Right ventricle myocardium inferior (tissue), 1 donor: ENCODE measurements at regions not wholly inside any gene's neighbourhood (a gene's known extent, or its start where the extent isn't known, plus 50 kb on each side); places are given as distances from the start of the nearest gene placed in this dataset.

Source experiments
- ATAC-seq: fragments of 200-7000 bp; cut with Tn5 transposase; one replicate; pipeline ENCODE4 v1.9.1; 2020; ENCODE audit warnings: mild to moderate bottlenecking, moderate library complexity
- DNase-seq: peaks from one replicate; pipeline ENCODE4 v3.0.0; 2021; ENCODE audit errors: missing footprints
- intact Hi-C: fragments of 100-400 bp; cut with DNase I; formaldehyde crosslinking; loops from one replicate; pipeline ENCODE4 v1.11.0; 2022
- donor health status: DM: no; HTN: yes; CAD: no; lungs with severe emphysema.

DNA sequence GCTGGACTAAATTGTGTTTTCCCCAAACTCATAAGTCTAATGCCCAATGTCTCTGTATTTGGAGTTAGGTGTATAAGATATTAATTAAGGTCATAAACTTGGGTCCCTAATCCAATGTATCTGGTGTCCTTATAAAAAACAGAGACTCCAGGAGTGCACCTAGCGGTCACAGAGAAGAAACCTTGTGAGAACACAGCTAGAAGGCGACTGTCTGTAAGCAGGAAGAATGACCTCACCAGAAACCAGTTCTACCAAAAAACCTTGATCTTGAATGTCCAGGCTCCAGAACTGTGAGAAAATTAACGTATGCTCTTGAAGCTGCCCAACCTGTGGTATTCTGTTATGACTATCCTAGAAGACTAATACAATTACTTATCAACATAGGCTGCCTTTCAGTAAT lies 591.7 kb upstream of the PTPRD start:
- ATAC-seq: no peak
- intact Hi-C loops: no loop called here

DNA sequence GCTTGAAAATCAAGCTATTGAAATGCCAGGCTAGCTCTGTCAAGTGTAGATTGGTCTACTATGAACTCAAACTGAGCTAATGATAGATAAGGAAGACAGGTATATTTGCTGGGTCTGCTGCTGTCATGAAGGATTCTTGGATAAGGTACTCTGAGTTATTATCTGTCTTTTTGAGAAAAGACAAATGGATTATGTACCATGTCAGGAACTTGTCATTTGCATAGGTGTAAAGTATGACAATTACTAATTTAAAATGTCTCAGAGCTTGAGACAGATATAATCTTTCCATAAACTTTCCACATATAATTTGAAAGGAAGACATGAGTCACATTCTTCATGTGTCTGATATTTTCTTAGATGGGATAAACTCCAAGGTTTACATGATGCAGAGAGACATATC lies 594.1 kb upstream of the PTPRD start:
- no peak for ATAC-seq
- intact Hi-C loops: no loop called here
- DNase-seq: no peak

More for the DNA sequence above, 591.7 kb upstream of the PTPRD start:
- DNase-seq: no peak

DNA sequence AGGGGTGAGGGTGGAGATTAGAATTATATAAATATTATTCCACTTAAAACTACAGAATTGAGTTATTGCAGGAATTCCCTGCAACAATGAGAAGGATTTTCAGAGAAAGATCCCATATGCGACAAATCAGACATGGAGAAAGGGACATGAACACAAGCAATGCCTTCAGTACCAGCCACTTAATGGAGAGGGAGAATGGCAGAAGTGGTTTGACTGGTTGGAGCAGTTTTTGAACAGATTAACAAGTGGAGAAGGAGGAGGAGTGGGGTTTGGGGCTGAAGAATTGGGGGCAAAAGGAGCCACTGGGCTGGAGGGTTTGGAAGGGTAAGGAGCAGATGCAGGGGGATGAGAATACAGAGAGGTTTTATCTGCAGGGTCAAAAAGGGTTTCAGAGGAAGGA lies 620.9 kb upstream of the PTPRD start:
- ATAC-seq (no peak), DNase-seq (no peak)
- intact Hi-C loops: no loop called here

DNA sequence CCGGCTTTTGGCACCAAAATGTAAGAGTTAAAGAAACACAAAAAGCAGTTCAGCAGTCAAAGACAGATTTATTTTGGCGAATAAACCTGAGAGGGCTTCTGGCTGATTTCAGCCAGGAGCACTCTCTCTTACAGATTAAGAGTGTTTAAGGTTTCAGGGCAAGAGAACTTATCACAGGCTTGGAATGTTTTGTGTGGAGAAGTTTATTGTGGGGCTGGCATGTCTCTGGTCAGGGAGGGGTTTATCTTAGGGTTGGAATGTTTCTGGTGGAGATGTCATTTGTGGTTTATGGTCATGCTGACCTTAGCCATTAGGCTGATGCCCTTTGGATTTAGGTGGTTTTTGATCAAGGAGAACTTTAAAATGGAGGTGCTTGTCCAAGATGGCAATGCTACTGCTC lies 622.3 kb upstream of the PTPRD start:
- no peak for ATAC-seq
- intact Hi-C loops: no loop called here
- DNase-seq: no peak

DNA sequence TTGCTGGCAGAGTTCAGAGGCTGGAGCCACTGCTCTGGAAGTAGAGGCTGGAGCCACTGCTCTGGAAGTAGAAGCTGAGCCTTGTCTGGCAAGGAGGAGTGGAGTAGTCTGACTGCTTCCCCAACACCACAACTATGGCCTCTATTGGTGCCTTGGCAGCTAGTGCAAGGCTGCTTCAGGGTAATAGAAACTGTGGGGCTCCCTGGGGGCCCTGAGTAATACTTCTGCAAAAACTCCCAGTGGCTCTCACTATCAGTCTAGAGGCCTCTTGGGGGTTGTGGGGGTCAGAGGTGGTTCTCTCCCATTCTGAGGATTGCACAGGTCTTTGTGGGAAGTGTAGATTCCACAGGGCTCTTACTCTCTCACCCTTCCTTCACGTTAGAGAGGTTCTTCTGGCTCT lies 629.0 kb upstream of the PTPRD start:
- DNase-seq (no peak), ATAC-seq (no peak)
- intact Hi-C loops: no loop called here

DNA sequence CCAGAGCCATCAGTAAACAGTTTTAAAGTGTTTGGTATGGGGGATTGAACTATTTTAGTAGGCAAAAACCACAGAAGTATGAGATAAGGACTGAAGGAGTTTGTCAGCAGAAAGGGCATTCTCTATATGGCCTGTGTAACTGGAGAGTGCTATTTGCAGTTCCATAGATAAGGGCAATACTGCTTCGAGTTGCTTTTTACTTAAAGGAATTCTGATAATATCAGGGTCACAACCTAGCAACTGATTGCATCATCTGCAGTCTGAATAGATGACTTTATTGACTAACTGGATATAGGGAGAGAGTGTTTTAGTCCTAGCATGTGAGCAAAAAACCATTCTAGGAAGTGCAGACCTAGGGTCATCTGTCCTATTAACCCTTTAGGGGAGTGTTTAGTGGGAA lies 645.2 kb upstream of the PTPRD start:
- DNase-seq: no peak
- intact Hi-C loops: no loop called here
- ATAC-seq: no peak

DNA sequence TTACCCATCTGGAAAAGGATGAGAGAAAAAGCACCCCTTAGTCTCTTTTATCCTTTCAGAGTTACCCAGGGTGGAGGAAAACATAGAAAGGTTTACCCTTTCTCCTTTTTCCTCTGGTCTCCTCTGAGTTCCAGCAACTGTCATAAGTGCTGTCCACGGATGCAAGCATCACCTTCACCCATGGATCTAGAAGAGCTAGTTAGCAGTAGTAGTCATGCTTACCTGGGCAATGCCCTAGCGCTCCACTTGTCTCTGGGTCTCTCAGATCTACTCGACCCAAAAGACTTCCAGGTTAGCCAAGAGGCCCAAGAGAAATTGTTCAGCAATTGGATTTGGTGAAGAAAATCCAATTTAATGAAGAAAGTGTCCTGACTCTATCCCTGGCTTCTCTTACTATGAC lies 656.2 kb upstream of the PTPRD start:
- intact Hi-C loops: no loop called here
- ATAC-seq (no peak), DNase-seq (no peak)

DNA sequence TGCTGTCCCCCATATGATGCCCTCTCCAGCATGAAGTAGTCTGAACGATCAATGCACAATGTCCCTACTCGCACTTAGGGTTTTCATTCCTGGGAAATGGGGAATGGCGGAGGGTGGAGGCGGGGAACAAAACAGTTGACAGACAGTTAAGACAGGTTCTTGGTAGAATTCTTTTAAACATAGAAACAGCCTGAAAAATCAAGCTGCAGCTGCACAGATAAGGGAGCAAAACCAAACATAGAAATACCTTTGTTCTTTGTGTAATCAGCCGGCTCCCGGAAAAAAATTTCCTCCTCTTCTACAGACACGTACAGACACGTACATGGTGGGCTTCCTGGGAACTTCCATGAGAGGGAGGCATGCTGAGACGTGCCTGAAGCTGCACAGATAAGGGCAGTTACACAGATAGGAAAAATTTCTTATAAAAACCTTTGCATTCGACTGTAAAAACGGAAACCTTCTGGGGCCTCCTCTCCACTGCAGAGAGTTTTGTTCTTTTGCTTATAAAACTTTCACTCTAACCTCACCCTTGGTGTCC lies 662.4 kb upstream of the PTPRD start:
- intact Hi-C loops: no loop called here
- ATAC-seq (no peak), DNase-seq (no peak)

DNA sequence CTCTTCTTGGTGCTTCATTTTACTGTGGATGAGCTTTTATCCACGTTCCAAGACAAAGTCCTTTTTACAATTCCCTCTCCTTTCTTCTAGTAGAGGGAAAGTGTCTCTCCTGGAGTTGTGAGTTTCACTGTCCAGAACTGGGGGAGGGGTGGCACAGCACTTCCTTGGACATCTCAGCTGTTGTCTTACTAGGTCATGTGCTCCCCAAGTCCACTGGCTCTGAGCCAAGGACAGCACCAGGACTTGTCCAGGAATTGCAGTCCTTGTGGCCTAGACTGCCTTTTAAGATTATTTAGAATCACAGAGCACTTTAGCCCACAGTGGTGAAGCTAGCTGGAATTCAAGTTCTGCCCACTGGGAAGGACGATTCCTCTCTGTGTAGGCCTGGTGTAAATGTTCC lies 700.2 kb upstream of the PTPRD start:
- ATAC-seq: no peak
- intact Hi-C loops: no loop called here
- peak; percentile 53 for DNase-seq

DNA sequence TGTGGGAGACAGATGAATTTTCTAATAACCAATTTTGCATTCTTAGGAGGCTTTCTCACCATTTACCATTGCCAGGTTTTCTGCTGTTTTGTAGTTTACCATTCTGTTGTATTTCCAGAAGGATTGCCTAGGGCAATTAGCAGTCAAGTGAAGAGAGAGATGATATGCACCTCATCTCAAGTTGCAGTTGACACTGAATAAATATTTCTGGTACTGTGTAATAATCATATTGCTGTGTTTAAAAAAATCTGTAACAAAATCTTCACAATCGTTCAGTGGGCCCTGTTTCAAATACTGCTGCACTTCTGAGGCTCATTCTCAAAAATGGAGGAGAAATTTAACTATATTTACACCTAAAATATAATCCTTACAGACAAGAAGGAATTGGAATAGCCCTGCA lies 706.1 kb upstream of the PTPRD start:
- ATAC-seq (no peak), DNase-seq (no peak)
- intact Hi-C loops: no loop called here

DNA sequence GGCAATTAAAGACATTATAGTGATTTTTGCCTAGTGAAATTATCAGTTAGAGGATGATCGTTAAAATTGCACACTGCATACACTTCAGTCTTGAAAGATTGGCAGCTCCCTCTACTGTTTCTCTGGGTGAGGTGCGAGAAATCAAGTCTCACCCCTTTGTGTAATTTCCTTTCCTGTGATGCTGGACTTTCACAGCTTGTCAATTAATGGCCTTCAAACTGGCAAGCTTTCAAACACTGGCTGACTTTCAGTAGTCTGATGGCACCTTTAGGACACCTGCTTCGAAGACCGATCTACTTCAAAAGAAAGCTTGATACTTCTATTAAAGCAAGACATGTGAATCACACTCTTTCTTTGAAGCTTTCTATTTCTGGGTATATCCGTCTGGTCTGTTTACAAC lies 706.7 kb upstream of the PTPRD start:
- intact Hi-C loops: no loop called here
- ATAC-seq (no peak), DNase-seq (no peak)

DNA sequence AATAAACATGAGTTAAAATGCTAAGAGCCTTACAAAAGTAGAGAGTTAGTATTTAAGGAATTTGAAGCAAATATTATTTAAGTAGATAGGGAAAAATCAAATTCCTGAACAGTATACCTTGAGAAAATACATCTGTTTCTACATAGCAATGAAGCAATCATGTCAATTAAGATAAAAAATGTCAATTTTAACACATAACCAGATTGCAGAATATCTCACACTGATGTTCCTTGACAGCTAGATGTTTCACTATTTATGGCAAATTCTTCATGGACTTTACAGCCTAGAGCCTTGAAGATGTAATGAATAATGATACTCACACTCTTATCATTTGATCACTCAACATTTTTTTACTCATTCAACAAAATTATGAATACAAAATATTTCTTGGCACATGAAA lies 708.2 kb upstream of the PTPRD start:
- no peak for DNase-seq
- ATAC-seq: no peak
- intact Hi-C loops: loop anchor here (10.0 kb wide), 1 partner anchor 1276 kb away; no protein-coding TSS in a partner anchor

DNA sequence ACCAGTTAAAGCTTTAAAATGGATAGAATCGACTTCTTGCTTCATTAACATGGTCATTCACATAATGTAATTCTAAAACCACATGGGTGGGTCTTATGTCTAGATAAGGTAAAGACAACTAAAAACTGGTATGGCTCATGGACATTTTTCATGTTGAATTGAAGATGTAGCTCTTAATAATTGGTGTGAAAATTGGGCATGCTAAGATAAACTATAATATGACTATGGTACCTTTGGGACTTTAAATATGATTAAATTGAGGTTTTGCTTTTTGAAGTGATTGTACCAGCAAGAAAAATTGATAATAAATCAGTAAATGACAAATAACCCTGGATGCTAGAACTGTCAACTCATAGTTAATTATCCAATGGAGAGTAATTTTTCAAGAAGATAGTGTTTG lies 710.7 kb upstream of the PTPRD start:
- DNase-seq (no peak), ATAC-seq (no peak)
- intact Hi-C loops: loop anchor here (10.0 kb wide), 1 partner anchor 1279 kb away; no protein-coding TSS in a partner anchor

DNA sequence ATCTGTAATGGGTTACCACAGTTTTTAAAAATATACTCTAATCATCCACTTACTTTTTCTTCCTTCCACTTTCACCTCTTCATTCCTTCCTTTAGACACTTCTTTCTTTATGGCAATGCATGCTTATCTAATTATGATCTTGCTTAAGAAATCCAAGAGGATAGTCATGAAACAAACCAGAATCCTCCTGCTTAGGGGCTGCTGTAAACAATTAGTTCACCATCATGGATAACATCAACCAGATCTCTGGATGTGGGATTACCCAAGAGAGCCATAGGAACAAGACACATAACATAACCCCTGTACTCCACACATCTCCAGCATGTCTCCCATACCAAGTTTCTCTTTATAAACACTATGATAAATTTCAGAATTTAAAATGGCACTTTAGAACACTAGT lies 713.4 kb upstream of the PTPRD start:
- intact Hi-C loops: loop anchor here (10.0 kb wide), 1 partner anchor 1281 kb away; no protein-coding TSS in a partner anchor
- no peak for DNase-seq
- ATAC-seq: no peak

DNA sequence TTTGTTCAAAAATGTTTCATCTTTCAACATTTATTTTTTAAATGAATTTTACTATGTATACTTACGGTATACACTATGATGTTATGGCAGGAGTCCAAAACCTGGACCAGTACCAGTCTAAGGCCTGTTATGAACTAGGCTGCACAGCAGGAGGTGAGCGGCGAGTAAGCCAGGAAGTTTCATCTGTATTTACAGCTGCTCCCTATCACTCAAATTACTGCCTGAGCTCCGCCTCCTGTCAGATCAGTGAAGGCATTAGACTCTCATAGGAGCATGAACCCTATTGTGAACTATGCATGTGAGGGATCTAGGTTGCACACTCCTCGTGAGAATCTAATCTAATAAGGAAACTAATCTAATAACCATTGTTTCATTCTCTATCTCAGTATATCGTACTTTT lies 715.5 kb upstream of the PTPRD start:
- DNase-seq: no peak
- intact Hi-C loops: loop anchor here (10.0 kb wide), 1 partner anchor 1284 kb away; no protein-coding TSS in a partner anchor
- ATAC-seq: no peak

DNA sequence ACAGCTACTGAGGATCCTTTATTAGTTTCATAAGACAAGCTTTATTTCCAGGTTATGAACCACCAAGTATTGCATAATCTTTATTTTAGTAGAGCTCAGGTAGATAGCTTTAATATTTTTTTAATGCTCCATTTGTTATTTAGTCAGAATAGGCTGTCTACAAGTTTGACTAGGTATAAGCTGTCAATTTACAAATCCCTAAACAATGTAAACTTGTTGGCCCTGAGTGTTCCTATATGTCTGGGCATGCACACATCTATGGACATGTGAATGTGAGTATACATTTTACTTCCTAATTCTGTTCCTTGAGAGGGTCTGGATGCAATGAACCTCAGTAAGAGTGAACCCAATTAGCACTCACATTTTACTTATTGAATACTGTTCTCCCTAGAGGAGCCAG lies 722.2 kb upstream of the PTPRD start:
- no peak for DNase-seq
- no peak for ATAC-seq
- intact Hi-C loops: no loop called here

DNA sequence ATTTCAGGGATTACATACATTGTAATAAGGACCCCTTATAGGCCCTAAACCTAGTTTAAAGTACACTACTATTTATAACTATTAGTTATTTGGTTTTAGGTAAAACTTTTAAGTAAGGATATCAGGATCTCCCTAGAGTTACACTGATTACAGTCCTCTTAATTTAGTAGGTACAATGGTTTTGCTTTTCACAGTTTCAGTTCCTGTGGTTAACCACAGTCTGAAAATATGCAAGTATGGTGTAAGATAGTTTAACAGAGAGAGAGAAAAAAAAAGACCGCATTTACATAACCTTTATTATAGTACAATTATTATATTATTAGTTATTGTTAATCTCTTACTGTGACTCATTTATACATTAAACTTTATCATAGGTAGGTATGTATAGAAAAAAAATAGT lies 725.3 kb upstream of the PTPRD start:
- intact Hi-C loops: no loop called here
- no peak for ATAC-seq
- no peak for DNase-seq

DNA sequence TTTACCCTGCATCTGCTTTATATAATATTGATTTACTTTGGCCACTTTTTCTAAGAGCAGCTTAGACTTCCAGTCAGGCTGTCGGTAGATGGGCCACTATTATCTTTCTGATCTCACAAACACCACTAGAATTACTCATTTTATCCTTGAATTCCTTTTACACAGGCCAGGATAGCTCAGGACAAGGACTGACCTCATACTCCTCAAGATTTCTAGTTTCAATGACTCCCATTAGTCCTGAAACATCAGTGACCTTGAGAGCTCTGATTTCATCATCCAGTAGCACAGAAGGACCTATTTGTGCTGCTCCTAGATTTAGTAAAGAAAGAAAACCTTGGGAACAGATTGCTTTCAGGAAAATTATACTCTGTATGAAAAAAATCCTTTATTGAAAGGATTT lies 727.9 kb upstream of the PTPRD start:
- ATAC-seq (no peak), DNase-seq (no peak)
- intact Hi-C loops: no loop called here

DNA sequence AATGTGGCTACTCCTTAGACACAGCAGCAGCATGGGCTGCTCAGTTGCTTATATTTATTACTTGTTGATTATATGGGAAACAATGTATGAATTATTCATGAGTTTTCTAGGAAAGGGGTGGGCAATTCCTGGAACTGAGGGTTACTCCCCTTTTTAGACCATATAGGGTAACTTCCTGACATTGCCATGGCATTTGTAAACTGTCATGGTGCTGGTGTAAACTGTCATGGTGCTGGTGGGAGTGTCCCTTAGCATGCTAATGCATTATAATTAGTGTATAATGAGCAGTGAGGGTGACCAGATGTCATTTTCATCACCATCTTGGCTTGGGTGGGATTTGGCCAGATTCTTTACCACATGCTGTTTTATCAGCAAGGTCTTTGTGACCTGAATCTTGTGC lies 734.6 kb upstream of the PTPRD start:
- ATAC-seq (no peak), DNase-seq (no peak)
- intact Hi-C loops: no loop called here

DNA sequence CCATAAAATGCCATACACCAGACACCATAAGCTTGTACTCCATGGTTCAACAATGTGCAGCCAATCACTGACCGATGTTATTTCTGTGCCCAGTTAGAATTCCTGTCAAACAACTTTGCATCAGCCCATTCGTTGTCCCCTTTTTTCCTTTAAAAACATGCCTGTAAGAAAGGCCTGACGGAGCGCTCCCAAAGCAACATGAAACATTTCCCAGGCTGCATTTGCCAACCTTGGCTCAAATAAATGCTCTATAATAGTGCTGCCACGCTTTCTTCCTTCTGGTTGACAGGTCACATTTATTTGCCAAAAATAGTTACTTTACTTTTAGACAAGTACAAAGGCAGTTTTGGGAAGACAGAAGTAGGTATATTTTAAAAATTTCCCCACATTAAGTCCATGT lies 735.6 kb upstream of the PTPRD start:
- DNase-seq (no peak), ATAC-seq (no peak)
- intact Hi-C loops: no loop called here

DNA sequence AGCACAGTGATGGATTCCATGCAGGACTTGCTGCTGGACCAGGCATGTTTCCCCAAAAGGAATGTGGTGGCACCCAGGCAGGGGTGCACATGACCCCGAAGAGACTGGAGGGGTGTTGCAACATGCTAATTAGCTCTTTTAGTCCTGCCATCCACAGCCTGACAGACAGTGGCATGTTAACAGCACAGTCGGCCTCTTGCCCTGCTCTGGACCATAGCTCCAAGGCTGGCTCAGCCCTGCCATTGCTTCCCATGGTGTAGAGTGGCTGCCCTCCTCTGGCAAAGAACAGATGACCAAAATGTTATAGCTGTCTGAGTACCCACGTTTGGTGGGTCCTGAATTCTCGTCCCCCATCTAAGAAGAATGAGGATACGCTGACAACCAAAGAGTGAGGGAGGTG lies 736.4 kb upstream of the PTPRD start:
- intact Hi-C loops: no loop called here
- DNase-seq (no peak), ATAC-seq (no peak)

DNA sequence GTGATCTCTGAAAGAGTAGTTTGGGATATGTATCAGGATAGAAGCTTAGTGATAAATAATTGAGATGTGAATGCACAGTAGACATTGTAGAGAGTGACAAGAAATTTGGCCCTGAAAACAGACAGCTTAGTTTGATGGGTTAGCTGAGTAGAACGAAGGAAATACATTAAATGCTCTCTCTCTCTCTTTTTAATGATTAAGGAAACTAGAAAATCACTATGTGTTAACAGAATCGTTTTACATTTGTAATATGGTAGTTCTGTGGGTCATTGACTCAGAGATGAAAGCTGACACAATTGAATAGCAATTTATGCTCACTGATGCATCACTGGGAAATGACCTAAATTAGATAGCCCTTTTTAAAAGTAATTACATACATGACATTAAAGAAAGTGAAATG lies 739.8 kb upstream of the PTPRD start:
- DNase-seq (no peak), ATAC-seq (no peak)
- intact Hi-C loops: no loop called here
